HepG2 (cell line): ENCODE measurements at regions not wholly inside any gene's neighbourhood (a gene's known extent, or its start where the extent isn't known, plus 50 kb on each side); places are given as distances from the start of the nearest gene placed in this dataset.

Source experiments
- ATAC-seq: fragments of 200-7000 bp; cut with Tn5 transposase; 3 replicates; pipeline ENCODE4 v1.9.1; 2020; ENCODE audit warnings: mild to moderate bottlenecking, moderate library complexity
- BruUV-seq: library from RNA; stranded (reverse); fragments of 400-500 nt; replicated peaks from 2 replicates; lab custom pipeline; 2021; lab: Mats Ljungman, UMichigan
- CTCF ChIA-PET: fragments of 300-600 bp; formaldehyde crosslinking; extraction: SDS; loops from one replicate; lab custom pipeline; 2021; ENCODE audit warnings: low total read pairs, inconsistent platforms, low intra/inter-chr PET ratio; lab: Yijun Ruan, JAX
- POLR2A ChIA-PET: fragments of 350-600 bp; sonication (Branson Sonifier 250); formaldehyde crosslinking; loops from one replicate; lab custom pipeline; 2020; ENCODE audit warnings: antibody characterized with exemption, inconsistent platforms; lab: Yijun Ruan, JAX
- DNase-seq: peaks from one replicate; pipeline ENCODE4 v3.0.0-alpha.2; 2015; ENCODE audit warnings: low spot score
- FAIRE-seq: peaks from 3 replicates; lab custom pipeline; 2011; peaks lifted over from hg19 to GRCh38; lab: Jason Lieb, UNC
- H2AFZ ChIP-seq: one replicate; pipeline ENCODE4 v1.6.1; 2011; ENCODE audit warnings: low read length, inconsistent platforms
- H3K27ac ChIP-seq: fragments of 300-600 bp; 3 replicates; pipeline ENCODE4 v1.8.0; 2011; ENCODE audit warnings: mixed run types, mild to moderate bottlenecking, mixed read lengths, low read length, inconsistent platforms; ENCODE audit not compliant: insufficient read depth; ENCODE audit errors: extremely low read length
- H3K27me3 ChIP-seq, 2 experiments: fragments of 200-600 bp in 1 of 2; 2 replicates in 1 of 2; 3 replicates in 1 of 2; pipeline versions ENCODE4 v1.6.0 to v1.8.0; 2011; ENCODE audit warnings: low read length in 2 of 2, mild to moderate bottlenecking in 2 of 2, moderate library complexity in 2 of 2, inconsistent platforms in 1 of 2; ENCODE audit not compliant: insufficient read depth in 2 of 2, control insufficient read depth in 1 of 2
- H3K36me3 ChIP-seq, 2 experiments: fragments of 200-600 bp in 1 of 2; replicated peaks in 1 of 2; 2 replicates in 1 of 2; 3 replicates in 1 of 2; pipeline versions ENCODE4 v1.5.1 to v1.8.0; 2011; ENCODE audit warnings: low read length in 2 of 2, inconsistent platforms in 1 of 2; ENCODE audit not compliant: insufficient read depth in 2 of 2, control insufficient read depth in 1 of 2
- H3K4me1 ChIP-seq: 2 replicates; pipeline ENCODE4 v1.5.1; 2012; ENCODE audit warnings: low read length, inconsistent platforms; ENCODE audit not compliant: insufficient read depth
- H3K4me2 ChIP-seq: 2 replicates; pipeline ENCODE4 v1.6.0; 2011; ENCODE audit warnings: low read depth, low read length, inconsistent platforms
- H3K4me3 ChIP-seq, 3 experiments: fragments of 200-600 bp in 1 of 3; sonication (generic), shearing (Covaris generic) in 1 of 3; replicated peaks in 1 of 3; 2 replicates each; pipeline ENCODE4 v1.5.1; 2011 to 2016; ENCODE audit warnings: low read length in 3 of 3, inconsistent platforms in 2 of 3, low read depth in 2 of 3, mild to moderate bottlenecking in 2 of 3, control low read depth in 1 of 3, mixed read lengths in 1 of 3; ENCODE audit not compliant: insufficient read depth in 1 of 3
- H3K79me2 ChIP-seq: one replicate; pipeline ENCODE4 v1.6.1; 2011; ENCODE audit warnings: low read length, inconsistent platforms; ENCODE audit not compliant: insufficient read depth
- H3K9ac ChIP-seq: 2 replicates; pipeline ENCODE4 v1.6.0; 2011; ENCODE audit warnings: mild to moderate bottlenecking, low read depth, low read length, inconsistent platforms; ENCODE audit not compliant: insufficient read depth
- H3K9me3 ChIP-seq: 2 replicates; pipeline ENCODE4 v1.5.1; 2012; ENCODE audit warnings: mild to moderate bottlenecking, low read length
- H4K20me1 ChIP-seq: 2 replicates; pipeline ENCODE4 v1.6.0; 2011; ENCODE audit warnings: inconsistent platforms, mild to moderate bottlenecking, low read length, moderate library complexity; ENCODE audit not compliant: insufficient read depth
- CTCF ChIP-seq: sonication (generic); formaldehyde crosslinking; IDR thresholded peaks from 2 replicates; pipeline ENCODE4 v1.5.0; 2020; ENCODE audit warnings: mild to moderate bottlenecking, missing genetic modification reagents, moderate library complexity
- NCOA5 ChIP-seq: sonication (generic); formaldehyde crosslinking; IDR thresholded peaks from 2 replicates; pipeline ENCODE4 v1.4.0; 2020; ENCODE audit warnings: missing genetic modification reagents
- SMARCC2 ChIP-seq: fragments of 450-650 bp; IDR thresholded peaks from 2 replicates; pipeline ENCODE4 v1.6.1; 2017; ENCODE audit warnings: antibody characterized with exemption, mild to moderate bottlenecking
- SMC3 ChIP-seq: IDR thresholded peaks from 2 replicates; pipeline ENCODE4 v1.6.1; 2011; ENCODE audit warnings: low read length, improper control_type of control experiment
- STAG1 ChIP-seq: sonication (generic); formaldehyde crosslinking; IDR thresholded peaks from 2 replicates; pipeline ENCODE4 v1.4.0; 2020; ENCODE audit warnings: missing genetic modification reagents
- ZFP1 ChIP-seq: IDR thresholded peaks from 2 replicates; pipeline ENCODE4 v1.6.1; 2016
- ZKSCAN1 ChIP-seq: fragments of 150-350 bp; IDR thresholded peaks from 2 replicates; pipeline ENCODE4 v1.6.1; 2014; ENCODE audit warnings: low read length
- ZNF224 ChIP-seq: sonication (generic); formaldehyde crosslinking; IDR thresholded peaks from 2 replicates; pipeline ENCODE4 v1.5.0; 2020; ENCODE audit warnings: mild to moderate bottlenecking, missing genetic modification reagents
- WGBS: methylation state at CpG from one replicate; pipeline ENCODE4 v1.1.6; 2017; ENCODE audit warnings: low lambda C conversion rate; 5-methylcytosine and 5-hydroxymethylcytosine counted together
- in situ Hi-C: cut with HindIII; loops from 2 replicates; pipeline ENCODE4 v1.10.0; 2017; ENCODE audit warnings: low pct_unique_long_range_greater_than_20kb; ENCODE audit not compliant: extremely low pct_ligation_motif_present
- intact Hi-C: fragments of 100-400 bp; cut with micrococcal nuclease; formaldehyde crosslinking; loops from one replicate; pipeline ENCODE4 v1.10.0; 2022; ENCODE audit not compliant: unreplicated experiment

GRCh38 chr7:24401628-24402593, 117.9 kb downstream of the NPY start:
- Histone ChIP-seq H4K20me1 (no peaks in the 10 kb centered on the region), H3K27ac (no peak overlapping the region), H3K27me3 (no peaks in the 10 kb centered on the region), H3K79me2 (no peaks in the 10 kb centered on the region), H2AFZ (peak overlapping the region; percentile 42), H3K4me3 (no peak overlapping the region), H3K36me3 (no peaks in the 10 kb centered on the region), H3K9me3 (no peaks in the 10 kb centered on the region), H3K4me1 (no peaks in the 10 kb centered on the region), H3K4me2 (no peak overlapping the region), H3K9ac (no peak overlapping the region)
- no peak for FAIRE-seq
- intact Hi-C loops (loop anchor here (1.0 to 2.0 kb wide), 2 partner anchors 186 to 263 kb away; no protein-coding TSS in a partner anchor), in situ Hi-C loops (loop anchor here (5.0 to 10.0 kb wide), 2 partner anchors 265 to 537 kb away; no protein-coding TSS in a partner anchor)
- DNase-seq: peak; percentile 31
- CTCF ChIA-PET: interaction anchor here (1.2 to 1.4 kb wide), 2 partner anchors 186 to 264 kb away, joined by 10 to 11 read pairs; no protein-coding TSS in a partner anchor
- ATAC-seq: peak; percentile 56; the same call in 2 of the 3 replicates
- 29% methylated on average over 13 of the region's 15 CpGs for WGBS
- POLR2A ChIA-PET: no interaction called here
- no TSS peak for BruUV-seq
- TF ChIP-seq ZFP1 (no peak), ZNF224 (CRISPR knock-in tag) (no peak), SMARCC2 (no peak), ZKSCAN1 (no peak), SMC3 (peak; percentile 47; the same call in 1 of the 2 replicates), CTCF (CRISPR knock-in tag) (peak; percentile 50), NCOA5 (CRISPR knock-in tag) (no peak), STAG1 (CRISPR knock-in tag) (peak; percentile 56)
